Activated CD8-positive, alpha-beta T cell treated with anti-CD3 and anti-CD28 coated beads for 36 hours (primary cell): ENCODE measurements at regions not wholly inside any gene's neighbourhood (a gene's known extent, or its start where the extent isn't known, plus 50 kb on each side); places are given as distances from the start of the nearest gene placed in this dataset.

Source experiments
- ATAC-seq: fragments of 200-7000 bp; cut with Tn5 transposase; one replicate; pipeline ENCODE4 v1.10.0; 2021; ENCODE audit warnings: mild to moderate bottlenecking, moderate library complexity
- CTCF ChIA-PET: fragments of 350-600 bp; sonication (Branson Sonifier 250); formaldehyde crosslinking; loops from one replicate; lab custom pipeline; 2021; ENCODE audit warnings: antibody characterized with exemption; lab: Charles Lee
- POLR2A ChIA-PET: fragments of 350-600 bp; sonication (Branson Sonifier 250); formaldehyde crosslinking; loops from one replicate; lab custom pipeline; 2021; ENCODE audit warnings: antibody characterized with exemption; lab: Charles Lee
- DNase-seq: peaks from one replicate; pipeline ENCODE4 v3.0.0-alpha.2; 2020
- H3K27ac Mint-ChIP-seq: one replicate; pipeline ENCODE4 v1.8.0; 2021; ENCODE audit warnings: mild to moderate bottlenecking, mixed read lengths
- H3K27me3 Mint-ChIP-seq: one replicate; pipeline ENCODE4 v1.8.0; 2021; ENCODE audit warnings: mixed read lengths
- H3K36me3 Mint-ChIP-seq: one replicate; pipeline ENCODE4 v1.8.0; 2021; ENCODE audit warnings: low read depth, mixed read lengths
- H3K4me1 Mint-ChIP-seq: one replicate; pipeline ENCODE4 v1.8.0; 2021; ENCODE audit warnings: low read depth, mixed read lengths
- H3K4me3 Mint-ChIP-seq: one replicate; pipeline ENCODE4 v1.8.0; 2021; ENCODE audit warnings: mild to moderate bottlenecking, moderate library complexity, mixed read lengths
- H3K9me3 Mint-ChIP-seq: one replicate; pipeline ENCODE4 v1.8.0; 2021; ENCODE audit warnings: mixed read lengths
- CTCF ChIP-seq: fragments of 200-600 bp; IDR thresholded peaks from one replicate; pipeline ENCODE4 v1.8.0; 2022; ENCODE audit warnings: antibody characterized with exemption, mild to moderate bottlenecking
- intact Hi-C: fragments of 100-400 bp; cut with micrococcal nuclease; formaldehyde crosslinking; loops from one replicate; pipeline ENCODE4 v1.10.0; 2022

GRCh38 chr1:90810681-90811080 lies 93.6 kb upstream of the BARHL2 start:
- peaks cover 28% of the 10 kb centered on the region for H3K27me3 Mint-ChIP-seq
- intact Hi-C loops, result no loop called here
- H3K4me1 Mint-ChIP-seq, result no peaks in the 10 kb centered on the region
- DNase-seq (no peak), ATAC-seq (no peak)
- TF ChIP-seq CTCF, result no peak
- no peaks in the 10 kb centered on the region for H3K9me3 Mint-ChIP-seq
- H3K4me3 Mint-ChIP-seq, result no peak overlapping the region
- no peak overlapping the region for H3K27ac Mint-ChIP-seq
- H3K36me3 Mint-ChIP-seq, result no peaks in the 10 kb centered on the region
- POLR2A ChIA-PET, result no interaction called here
- CTCF ChIA-PET, result no interaction called here

GRCh38 chr1:90809996-90810395 lies 92.9 kb upstream of the BARHL2 start:
- no peak for DNase-seq
- ChIA-PET POLR2A (no interaction called here), CTCF (no interaction called here)
- ATAC-seq, result no peak
- intact Hi-C loops, result no loop called here
- Mint-ChIP-seq H3K4me3 (no peak overlapping the region), H3K27me3 (peaks cover 28% of the 10 kb centered on the region), H3K27ac (no peak overlapping the region), H3K36me3 (no peaks in the 10 kb centered on the region), H3K9me3 (no peaks in the 10 kb centered on the region), H3K4me1 (no peaks in the 10 kb centered on the region)
- no peak for TF ChIP-seq CTCF

GRCh38 chr1:90809093-90809492 lies 92.0 kb upstream of the BARHL2 start:
- intact Hi-C loops, result no loop called here
- Mint-ChIP-seq H3K27ac (no peak overlapping the region), H3K4me3 (no peak overlapping the region), H3K36me3 (no peaks in the 10 kb centered on the region), H3K27me3 (peaks cover 24% of the 10 kb centered on the region), H3K4me1 (no peaks in the 10 kb centered on the region), H3K9me3 (no peaks in the 10 kb centered on the region)
- POLR2A ChIA-PET, result no interaction called here
- DNase-seq, result no peak
- CTCF ChIA-PET, result no interaction called here
- TF ChIP-seq CTCF, result no peak
- no peak for ATAC-seq

- ATAC-seq (no peak), DNase-seq (no peak)
- no peak for TF ChIP-seq CTCF
- Mint-ChIP-seq H3K9me3 (no peaks in the 10 kb centered on the region), H3K4me3 (no peak overlapping the region), H3K4me1 (no peaks in the 10 kb centered on the region), H3K27ac (no peak overlapping the region), H3K27me3 (peaks cover 28% of the 10 kb centered on the region), H3K36me3 (no peaks in the 10 kb centered on the region)
- POLR2A ChIA-PET, result no interaction called here
- intact Hi-C loops, result no loop called here
- CTCF ChIA-PET, result no interaction called here
Observed at GRCh38 chr1:90807329-90807728, 90.2 kb upstream of the BARHL2 start.

GRCh38 chr1:90802622-90803021 lies 85.5 kb upstream of the BARHL2 start:
- Mint-ChIP-seq H3K27ac (no peak overlapping the region), H3K36me3 (no peaks in the 10 kb centered on the region), H3K4me3 (no peak overlapping the region), H3K4me1 (no peaks in the 10 kb centered on the region), H3K27me3 (peaks cover 27% of the 10 kb centered on the region), H3K9me3 (no peaks in the 10 kb centered on the region)
- DNase-seq, result no peak
- TF ChIP-seq CTCF, result no peak
- CTCF ChIA-PET, result interaction anchor here (0.6 to 0.9 kb wide), 2 partner anchors 294 to 364 kb away, joined by 3 read pairs; no protein-coding TSS in a partner anchor
- no peak for ATAC-seq
- POLR2A ChIA-PET, result no interaction called here
- intact Hi-C loops, result no loop called here
